HFFc6 (cell line): ENCODE measurements at regions not wholly inside any gene's neighbourhood (a gene's known extent, or its start where the extent isn't known, plus 50 kb on each side); places are given as distances from the start of the nearest gene placed in this dataset.
"Not testable (repeated sequence)": the region's sequence is repeated elsewhere in the genome, so short reads cannot be mapped to it uniquely, and the experiment has no call there.

Source experiments
- DNase-seq: peaks from one replicate; pipeline ENCODE4 v3.0.0-alpha.2; 2018
- H3K27ac Mint-ChIP-seq: 2 replicates; pipeline ENCODE4 v1.8.0; 2020; ENCODE audit warnings: mild to moderate bottlenecking, mixed read lengths
- H3K27me3 Mint-ChIP-seq: 2 replicates; pipeline ENCODE4 v1.8.0; 2021; ENCODE audit warnings: mild to moderate bottlenecking, moderate library complexity, mixed read lengths; ENCODE audit not compliant: insufficient read depth
- H3K36me3 Mint-ChIP-seq: 2 replicates; pipeline ENCODE4 v1.8.0; 2021; ENCODE audit warnings: low read depth, mixed read lengths
- H3K4me1 Mint-ChIP-seq: 2 replicates; pipeline ENCODE4 v1.8.0; 2020; ENCODE audit warnings: low read depth, mixed read lengths
- H3K4me3 Mint-ChIP-seq: 2 replicates; pipeline ENCODE4 v1.8.0; 2020; ENCODE audit warnings: mild to moderate bottlenecking, moderate library complexity, mixed read lengths
- H3K9me3 Mint-ChIP-seq: 2 replicates; pipeline ENCODE4 v1.8.0; 2020; ENCODE audit warnings: mild to moderate bottlenecking, mixed read lengths
- CTCF ChIP-seq: fragments of 200-600 bp; sonication (generic); IDR thresholded peaks from 2 replicates; pipeline ENCODE4 v1.5.0; 2021; ENCODE audit warnings: antibody characterized with exemption, mild to moderate bottlenecking

- DNase-seq, result no peak
- H3K27me3 Mint-ChIP-seq, result no peaks in the 10 kb centered on the region
- H3K27ac Mint-ChIP-seq, result no peak overlapping the region
- peaks cover 8% of the 10 kb centered on the region; the same call in 1 of the 2 replicates for H3K9me3 Mint-ChIP-seq
- no peak for TF ChIP-seq CTCF
- H3K4me1 Mint-ChIP-seq, result peaks cover 6% of the 10 kb centered on the region; the same call in 1 of the 2 replicates
- H3K36me3 Mint-ChIP-seq, result peaks cover 10% of the 10 kb centered on the region; the same call in 1 of the 2 replicates
- no peak overlapping the region for H3K4me3 Mint-ChIP-seq
Observed at GRCh38 chr2:207370646-207371045, 159.1 kb upstream of the CREB1 start.

GRCh38 chr2:207371877-207372276 lies 157.9 kb upstream of the CREB1 start:
- peaks cover 12% of the 10 kb centered on the region; the same call in 1 of the 2 replicates for H3K36me3 Mint-ChIP-seq
- peaks cover 10% of the 10 kb centered on the region; the same call in 1 of the 2 replicates for H3K9me3 Mint-ChIP-seq

GRCh38 chr2:207372483-207372882 lies 157.3 kb upstream of the CREB1 start:
- DNase-seq, result no peak
- Mint-ChIP-seq H3K36me3 (peaks cover 18% of the 10 kb centered on the region; the same call in 1 of the 2 replicates), H3K4me3 (no peak overlapping the region), H3K27me3 (no peaks in the 10 kb centered on the region), H3K9me3 (peaks cover 16% of the 10 kb centered on the region; the same call in 1 of the 2 replicates), H3K4me1 (peaks cover 6% of the 10 kb centered on the region; the same call in 1 of the 2 replicates), H3K27ac (no peak overlapping the region)
- no peak for TF ChIP-seq CTCF

More at GRCh38 chr2:207371877-207372276, 157.9 kb upstream of the CREB1 start:
- Mint-ChIP-seq H3K27me3 (no peaks in the 10 kb centered on the region), H3K4me3 (no peak overlapping the region), H3K27ac (no peak overlapping the region), H3K4me1 (peaks cover 6% of the 10 kb centered on the region; the same call in 1 of the 2 replicates)
- DNase-seq, result no peak
- no peak for TF ChIP-seq CTCF

- no peak overlapping the region for H3K27ac Mint-ChIP-seq
- H3K4me1 Mint-ChIP-seq, result peaks cover 6% of the 10 kb centered on the region; the same call in 1 of the 2 replicates
- DNase-seq, result no peak
- TF ChIP-seq CTCF, result no peak
- peaks cover 39% of the 10 kb centered on the region for H3K9me3 Mint-ChIP-seq
- H3K4me3 Mint-ChIP-seq, result no peak overlapping the region
- no peaks in the 10 kb centered on the region; the same call in 1 of the 2 replicates for H3K27me3 Mint-ChIP-seq
- peaks cover 40% of the 10 kb centered on the region for H3K36me3 Mint-ChIP-seq
Observed at GRCh38 chr2:207375207-207375875, 154.4 kb upstream of the CREB1 start.

- Mint-ChIP-seq H3K36me3 (peaks cover 39% of the 10 kb centered on the region), H3K9me3 (peaks cover 43% of the 10 kb centered on the region)
- not testable (repeated sequence) for H3K4me3 Mint-ChIP-seq, H3K27me3 Mint-ChIP-seq, H3K27ac Mint-ChIP-seq, DNase-seq, H3K4me1 Mint-ChIP-seq
Observed at GRCh38 chr2:207378620-207379019, 151.1 kb upstream of the CREB1 start.

- Mint-ChIP-seq H3K9me3 (peaks cover 14% of the 10 kb centered on the region; the same call in 1 of the 2 replicates), H3K27ac (no peak overlapping the region), H3K36me3 (peaks cover 9% of the 10 kb centered on the region), H3K27me3 (no peaks in the 10 kb centered on the region), H3K4me3 (no peak overlapping the region), H3K4me1 (peaks cover 6% of the 10 kb centered on the region; the same call in 1 of the 2 replicates)
- TF ChIP-seq CTCF, result no peak
- DNase-seq, result no peak
Observed at GRCh38 chr2:207385076-207385475, 144.7 kb upstream of the CREB1 start.
